GM21825 (cell line): ENCODE measurements at regions not wholly inside any gene's neighbourhood (a gene's known extent, or its start where the extent isn't known, plus 50 kb on each side); places are given as distances from the start of the nearest gene placed in this dataset.
"Not testable (repeated sequence)": the region's sequence is repeated elsewhere in the genome, so short reads cannot be mapped to it uniquely, and the experiment has no call there.

Experiments
- ATAC-seq: cut with Tn5 transposase; IDR thresholded peaks from one replicate; pipeline ENCODE4 v1.9.1; 2021; ENCODE audit warnings: mild to moderate bottlenecking, moderate library complexity; ENCODE audit not compliant: unreplicated experiment

- no peak for ATAC-seq
Observed at GRCh38 chr5:110269478-110270142, 456.9 kb downstream of the TMEM232 start.

- ATAC-seq, result no peak
Observed at GRCh38 chr5:110275878-110276277, 450.6 kb downstream of the TMEM232 start.

GRCh38 chr5:110278449-110278848 lies 448.0 kb downstream of the TMEM232 start:
- ATAC-seq, result not testable (repeated sequence)

DNA sequence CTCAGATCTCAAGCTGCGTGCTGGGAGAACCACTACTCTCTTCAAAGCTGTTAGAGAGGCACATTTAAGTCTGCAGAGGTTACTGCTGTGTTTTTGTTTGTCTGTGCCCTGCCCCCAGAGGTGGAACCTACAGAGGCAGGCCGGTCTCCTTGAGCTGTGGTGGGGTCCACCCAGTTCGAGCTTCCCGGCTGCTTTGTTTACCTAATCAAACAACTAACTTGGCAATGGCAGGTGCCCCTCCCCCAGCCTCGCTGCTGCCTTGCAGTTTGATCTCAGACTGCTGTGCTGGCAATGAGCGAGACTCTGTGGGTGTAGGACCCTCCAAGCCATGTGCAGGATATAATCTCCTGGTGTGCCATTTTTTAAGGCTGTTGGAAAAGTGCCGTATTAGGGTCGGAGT lies 442.4 kb downstream of the TMEM232 start:
- not testable (repeated sequence) for ATAC-seq

DNA sequence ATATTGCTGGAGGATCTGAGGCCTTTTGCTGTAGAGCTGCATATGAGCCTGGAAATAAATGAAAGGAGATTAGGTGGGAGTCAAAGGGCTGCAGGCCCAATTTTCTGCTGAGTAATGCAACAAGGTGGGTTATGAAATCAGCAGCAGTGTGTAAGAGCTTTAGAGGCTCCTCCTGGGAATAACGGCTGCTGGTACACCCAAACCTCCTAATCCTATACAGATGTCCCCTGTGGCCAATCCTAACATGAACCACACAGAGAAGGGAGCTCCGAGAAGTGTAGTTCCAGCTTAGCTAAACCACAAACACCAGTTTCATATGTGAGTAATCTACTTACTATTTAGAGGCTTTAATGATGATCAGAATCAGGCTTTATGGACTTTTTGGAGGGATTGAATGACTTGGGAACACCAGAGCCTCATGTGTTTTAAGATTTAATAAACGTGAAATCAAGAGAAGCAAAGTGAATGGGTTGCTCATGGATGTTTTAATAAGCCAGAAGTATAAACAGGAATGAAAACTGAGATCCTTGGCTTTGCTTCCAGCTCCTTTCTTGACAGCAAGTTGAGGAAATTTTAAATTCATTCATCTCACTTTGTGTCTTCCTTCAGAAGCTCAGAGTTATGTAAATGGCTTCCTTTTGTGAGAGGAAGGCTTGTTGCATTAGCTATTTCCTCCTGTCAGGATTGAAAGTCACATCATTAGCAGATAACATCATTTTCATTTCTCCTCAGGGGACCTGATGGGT lies 437.5 kb downstream of the TMEM232 start:
- no peak for ATAC-seq

DNA sequence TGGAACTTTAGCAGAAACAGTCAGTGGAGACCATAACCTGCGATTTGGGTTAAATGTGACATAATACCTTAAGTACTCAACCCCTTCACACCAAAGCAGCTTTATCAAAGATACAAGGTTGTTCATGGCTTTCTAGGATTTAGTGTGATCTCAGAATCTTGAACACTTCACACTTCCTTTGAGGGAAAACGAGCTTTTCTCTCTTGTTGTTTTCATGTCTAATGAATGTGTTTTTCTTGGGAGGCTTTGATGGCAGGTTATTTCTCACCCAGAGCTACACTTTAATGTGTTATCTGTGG lies 437.0 kb downstream of the TMEM232 start:
- ATAC-seq, result no peak

DNA sequence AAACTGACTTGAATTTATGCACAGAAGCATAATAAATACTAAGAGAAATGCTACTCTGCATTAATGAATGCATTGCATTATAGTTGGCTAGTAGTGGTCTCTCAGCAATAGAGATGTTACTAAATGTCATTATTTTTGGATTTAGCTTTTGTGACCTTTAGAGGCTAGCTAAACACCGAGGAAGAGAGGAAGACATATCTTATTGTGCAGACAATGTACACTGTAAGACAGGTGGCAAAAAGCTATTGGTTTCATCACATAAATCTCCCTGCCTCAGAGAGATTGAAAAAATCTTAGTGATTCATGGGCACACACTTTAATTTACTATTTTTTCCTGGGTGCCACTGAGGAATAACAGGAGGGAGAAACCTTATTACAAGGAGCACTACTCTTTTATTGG lies 435.9 kb downstream of the TMEM232 start:
- no peak for ATAC-seq

GRCh38 chr5:110294281-110294680 lies 432.2 kb downstream of the TMEM232 start:
- no peak for ATAC-seq

GRCh38 chr5:110297152-110297670 lies 429.3 kb downstream of the TMEM232 start:
- ATAC-seq, result no peak

DNA sequence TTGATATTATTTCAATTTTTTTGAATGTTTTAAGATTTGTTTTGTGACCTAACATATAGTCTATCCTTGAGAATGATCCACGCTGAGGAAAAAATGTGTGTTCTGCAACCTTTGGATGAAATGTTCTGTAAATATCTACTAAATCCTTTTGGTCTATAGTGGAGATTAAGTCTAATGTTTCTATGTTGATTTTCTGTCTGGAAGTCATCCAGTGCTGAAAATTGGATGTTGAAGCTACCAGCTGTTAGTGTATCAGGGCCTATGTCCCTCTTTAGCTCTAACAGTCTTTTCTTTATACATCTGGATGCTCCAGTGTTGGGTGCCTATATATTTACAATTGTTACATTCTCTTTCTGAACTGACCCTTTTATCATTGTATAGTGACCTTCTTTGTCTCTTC lies 422.3 kb downstream of the TMEM232 start:
- no peak for ATAC-seq

GRCh38 chr5:110306650-110307049 lies 419.8 kb downstream of the TMEM232 start:
- ATAC-seq, result no peak

- no peak for ATAC-seq
Observed at GRCh38 chr5:110309222-110309621, 417.2 kb downstream of the TMEM232 start.

GRCh38 chr5:110316566-110316965 lies 409.9 kb downstream of the TMEM232 start:
- not testable (repeated sequence) for ATAC-seq

DNA sequence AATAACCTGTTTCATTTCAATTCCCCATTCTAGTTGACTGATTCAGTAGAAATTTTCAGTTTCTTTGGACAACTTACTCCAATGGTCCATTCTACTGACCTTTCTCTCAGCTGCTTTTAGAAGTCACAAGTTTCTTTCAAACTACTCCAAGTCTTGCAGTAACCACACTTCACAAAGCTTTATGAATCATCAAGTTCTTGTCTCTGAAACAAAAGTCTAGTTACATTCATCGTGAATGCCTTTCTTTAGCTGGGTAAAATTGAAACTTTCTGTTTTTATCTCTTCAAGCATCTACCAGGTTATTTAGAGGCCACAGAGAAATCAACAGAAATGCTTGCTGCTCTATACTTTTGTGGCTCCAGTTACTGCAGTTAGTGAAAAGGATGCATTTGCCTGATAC lies 405.4 kb downstream of the TMEM232 start:
- no peak for ATAC-seq

DNA sequence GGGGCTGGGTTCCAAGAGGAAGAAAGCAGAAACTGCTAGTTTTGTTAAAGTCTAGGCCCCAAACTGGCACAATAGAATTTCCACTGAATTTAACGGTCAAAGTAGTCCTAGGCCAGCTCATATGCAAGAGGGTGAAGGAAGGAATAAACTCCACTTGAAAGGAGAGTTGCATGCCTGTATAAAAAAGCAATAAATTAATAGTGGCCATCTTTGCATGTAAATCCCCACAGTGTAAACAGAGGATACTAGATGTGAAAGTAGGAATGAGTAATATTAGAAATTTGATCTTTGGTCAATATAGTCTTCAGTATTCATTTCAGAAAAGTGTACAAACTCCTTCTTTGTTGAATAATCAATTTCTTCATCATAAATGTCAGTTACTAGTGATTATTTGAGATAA lies 403.1 kb downstream of the TMEM232 start:
- no peak for ATAC-seq

DNA sequence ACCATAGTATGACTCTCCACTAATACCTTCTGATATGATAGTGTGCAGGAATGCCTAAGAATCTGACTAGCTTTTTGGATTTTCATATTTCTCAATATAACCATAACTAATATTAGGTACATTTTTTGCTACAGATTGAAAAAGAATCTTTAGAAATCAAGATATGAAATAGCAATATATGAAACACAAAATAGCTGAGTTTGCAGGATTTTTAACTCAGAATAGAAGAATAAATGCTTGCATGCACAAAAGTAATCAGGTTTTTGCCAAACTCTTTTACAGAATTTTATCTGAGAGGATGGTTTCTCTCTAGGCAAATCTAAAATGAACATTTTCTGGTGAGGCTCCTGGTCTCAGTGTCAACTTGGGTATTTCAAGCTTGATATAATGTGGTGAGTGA lies 402.6 kb downstream of the TMEM232 start:
- no peak for ATAC-seq

DNA sequence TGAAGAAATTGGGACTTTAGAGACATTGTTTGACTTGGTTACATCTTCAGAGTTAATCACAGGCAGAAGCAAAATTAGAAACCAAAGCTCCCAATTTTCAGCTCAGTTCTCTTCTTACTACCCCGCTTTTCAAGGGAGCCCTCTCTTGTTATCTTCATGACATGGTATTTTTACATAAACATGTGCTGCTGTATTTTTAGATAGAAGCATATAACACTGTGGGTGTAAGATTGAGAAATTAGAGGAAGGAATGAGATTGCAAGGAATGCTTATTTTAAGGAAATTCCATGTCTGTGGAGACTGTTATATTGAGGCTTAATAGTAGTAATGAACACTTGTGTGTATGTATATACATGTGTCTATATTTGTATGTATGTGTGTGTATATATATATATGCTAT lies 401.6 kb downstream of the TMEM232 start:
- ATAC-seq, result no peak

DNA sequence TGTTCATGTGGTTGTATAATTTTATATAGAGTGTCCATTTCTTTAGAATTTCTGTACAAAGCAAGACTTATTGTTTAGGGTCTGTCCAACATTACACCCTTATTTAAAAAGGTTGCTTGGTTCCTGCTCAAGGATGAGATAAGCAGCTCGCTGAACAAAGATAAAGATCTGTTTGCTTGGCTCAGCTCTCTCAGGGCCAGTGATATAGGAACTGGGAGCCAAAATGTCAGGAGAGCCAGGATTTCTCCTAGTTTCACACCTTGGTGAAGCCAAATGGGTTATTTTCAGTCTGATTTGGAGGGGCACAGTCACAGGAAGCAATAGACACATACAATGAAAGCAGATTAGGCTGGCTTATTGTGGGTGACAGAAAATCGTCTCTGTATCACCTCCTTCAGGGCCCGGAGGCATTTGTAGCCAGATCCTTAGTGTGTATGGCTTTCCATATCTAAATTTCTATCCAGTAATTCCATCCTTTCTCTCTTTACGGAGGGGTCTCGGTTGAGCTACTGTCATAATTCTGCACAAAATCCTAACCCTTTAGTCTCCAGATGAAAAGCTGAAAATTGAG lies 396.4 kb downstream of the TMEM232 start:
- ATAC-seq, result no peak

GRCh38 chr5:110333384-110333783 lies 393.1 kb downstream of the TMEM232 start:
- no peak for ATAC-seq

DNA sequence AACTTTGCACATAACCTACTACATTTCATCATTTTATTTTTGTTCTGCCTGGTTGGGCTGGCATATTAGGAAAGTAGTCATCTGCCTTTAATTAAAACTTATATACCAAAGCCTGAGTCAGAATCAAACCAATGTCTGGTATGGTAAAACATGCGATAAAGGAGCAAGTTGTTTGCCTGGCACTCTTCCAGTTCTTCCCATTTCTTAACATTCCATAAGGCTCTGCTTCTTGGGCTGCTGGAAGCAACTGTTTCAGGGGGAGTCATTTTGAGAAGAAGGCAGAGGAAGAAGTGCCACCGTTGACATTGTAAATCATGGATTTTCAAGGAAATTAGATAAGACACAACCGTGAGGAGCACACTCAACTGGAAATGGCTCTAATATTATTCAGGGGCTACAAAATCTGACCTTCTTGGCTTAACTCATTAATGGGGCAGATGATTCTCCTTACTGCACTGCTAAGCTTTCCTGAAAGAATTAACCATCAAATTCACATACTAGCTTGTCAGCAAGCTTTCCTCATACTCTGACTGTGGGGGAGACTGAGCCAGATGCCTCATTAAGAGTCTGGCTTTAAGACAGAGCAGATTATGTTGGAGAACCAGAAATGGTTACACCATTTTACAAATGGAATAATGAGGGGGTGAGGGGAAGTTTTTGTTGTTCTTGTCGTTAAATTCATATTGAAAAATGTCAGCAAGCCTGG lies 391.0 kb downstream of the TMEM232 start:
- ATAC-seq, result no peak

- no peak for ATAC-seq
Observed at GRCh38 chr5:110338341-110339083, 388.0 kb downstream of the TMEM232 start.
